ENCODE measurements at regions not wholly inside any gene's neighbourhood (a gene's known extent, or its start where the extent isn't known, plus 50 kb on each side); places are given as distances from the start of the nearest gene placed in this dataset.
A peak's percentile ranks its signal among the peaks of the same experiment; 100 is the strongest.

- Mint-ChIP-seq H3K27me3 (peaks cover 31% of the 10 kb centered on the region), H3K9me3 (no peaks in the 10 kb centered on the region)
Observed at GRCh38 chrX:39473812-39474211, 623.9 kb downstream of the BCOR start.

DNA sequence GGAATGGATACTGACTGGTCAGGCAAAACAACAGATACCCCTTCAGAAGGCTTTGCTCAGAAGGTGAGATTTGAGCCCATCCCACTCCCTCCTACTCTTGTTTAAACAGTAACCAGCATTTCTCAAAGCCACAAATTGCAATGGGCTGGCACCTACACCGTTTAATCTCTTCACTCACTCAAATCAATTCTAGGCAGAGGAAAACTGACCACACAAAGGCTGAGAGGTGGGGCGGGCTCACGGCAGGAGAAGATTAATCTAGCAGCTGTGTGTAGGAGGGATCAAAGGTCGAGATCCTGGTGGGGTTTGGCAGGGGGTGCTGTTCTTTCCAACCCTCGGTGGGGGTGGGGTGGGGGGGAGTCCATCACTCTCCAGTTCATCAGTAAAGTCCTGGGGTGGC, 622.4 kb downstream of the BCOR start:
- H3K4me1 Mint-ChIP-seq (ENCODE audit: low read depth) = peaks cover 6% of the 10 kb centered on the region
- H3K9me3 Mint-ChIP-seq = no peaks in the 10 kb centered on the region
- no peaks in the 10 kb centered on the region for H3K36me3 Mint-ChIP-seq (ENCODE audit: low read depth)
- no peak overlapping the region for H3K4me3 Mint-ChIP-seq
- no peak overlapping the region for H3K27ac Mint-ChIP-seq
- DNase-seq = no peak
- H3K27me3 Mint-ChIP-seq = peaks cover 30% of the 10 kb centered on the region

More at GRCh38 chrX:39473812-39474211, 623.9 kb downstream of the BCOR start:
- no peaks in the 10 kb centered on the region for H3K36me3 Mint-ChIP-seq (ENCODE audit: low read depth)
- H3K4me3 Mint-ChIP-seq = no peak overlapping the region
- H3K27ac Mint-ChIP-seq = no peak overlapping the region
- H3K4me1 Mint-ChIP-seq (ENCODE audit: low read depth) = peaks cover 6% of the 10 kb centered on the region
- no peak for DNase-seq

GRCh38 chrX:39476604-39477021, 621.1 kb downstream of the BCOR start:
- H3K27ac Mint-ChIP-seq = no peak overlapping the region

DNA sequence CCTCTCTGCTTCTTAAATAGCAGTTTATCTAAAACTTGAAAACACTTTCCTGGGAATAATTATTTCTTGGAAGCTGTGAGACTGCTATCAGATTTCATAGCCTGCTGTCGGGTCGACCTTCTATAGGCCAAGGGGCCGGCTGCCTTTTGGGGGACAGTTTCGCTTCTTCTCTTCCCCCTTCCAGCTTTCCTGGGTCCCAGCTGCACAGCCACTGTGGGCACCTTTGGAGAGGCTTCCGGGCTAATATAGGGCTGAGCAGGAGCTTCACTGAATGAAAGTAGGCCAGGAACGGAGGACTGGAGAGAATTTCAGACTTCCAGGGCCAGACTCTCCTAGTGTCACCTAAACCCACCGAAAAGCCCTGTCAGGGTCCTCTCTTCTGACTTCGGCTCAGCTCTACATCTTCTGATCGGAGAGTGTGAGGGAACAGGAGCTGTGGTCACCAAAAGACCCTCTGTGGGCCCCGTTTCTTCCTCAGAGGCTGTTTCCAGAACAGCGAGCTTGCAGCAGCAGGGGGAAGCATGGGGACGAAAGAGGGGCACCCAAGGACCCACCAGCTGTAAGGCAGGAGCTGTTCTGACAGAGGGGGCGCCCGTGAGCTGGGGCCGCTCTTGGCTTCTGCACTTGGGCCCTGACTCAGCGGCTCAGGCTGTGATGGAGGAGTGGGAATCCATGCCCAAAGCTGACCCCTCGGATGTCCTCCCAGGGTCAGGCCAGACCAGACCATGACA, 620.6 kb downstream of the BCOR start:
- H3K4me1 Mint-ChIP-seq (ENCODE audit: low read depth) = peaks cover 6% of the 10 kb centered on the region
- peak; percentile 37 for DNase-seq
- H3K4me3 Mint-ChIP-seq = no peak overlapping the region
- H3K9me3 Mint-ChIP-seq = no peaks in the 10 kb centered on the region
- no peak overlapping the region for H3K27ac Mint-ChIP-seq
- H3K27me3 Mint-ChIP-seq = peaks cover 30% of the 10 kb centered on the region
- H3K36me3 Mint-ChIP-seq (ENCODE audit: low read depth) = no peaks in the 10 kb centered on the region

More at GRCh38 chrX:39476604-39477021, 621.1 kb downstream of the BCOR start:
- Mint-ChIP-seq H3K4me3 (no peak overlapping the region), H3K9me3 (no peaks in the 10 kb centered on the region), H3K4me1 (ENCODE audit: low read depth) (peaks cover 6% of the 10 kb centered on the region), H3K36me3 (ENCODE audit: low read depth) (no peaks in the 10 kb centered on the region), H3K27me3 (peaks cover 30% of the 10 kb centered on the region)
- DNase-seq = no peak

GRCh38 chrX:39477762-39478120, 620.0 kb downstream of the BCOR start:
- Mint-ChIP-seq H3K27ac (no peak overlapping the region), H3K27me3 (peaks cover 30% of the 10 kb centered on the region), H3K4me3 (no peak overlapping the region), H3K4me1 (ENCODE audit: low read depth) (peaks cover 6% of the 10 kb centered on the region), H3K9me3 (no peaks in the 10 kb centered on the region), H3K36me3 (ENCODE audit: low read depth) (no peaks in the 10 kb centered on the region)
- peak; percentile 36 for DNase-seq

DNA sequence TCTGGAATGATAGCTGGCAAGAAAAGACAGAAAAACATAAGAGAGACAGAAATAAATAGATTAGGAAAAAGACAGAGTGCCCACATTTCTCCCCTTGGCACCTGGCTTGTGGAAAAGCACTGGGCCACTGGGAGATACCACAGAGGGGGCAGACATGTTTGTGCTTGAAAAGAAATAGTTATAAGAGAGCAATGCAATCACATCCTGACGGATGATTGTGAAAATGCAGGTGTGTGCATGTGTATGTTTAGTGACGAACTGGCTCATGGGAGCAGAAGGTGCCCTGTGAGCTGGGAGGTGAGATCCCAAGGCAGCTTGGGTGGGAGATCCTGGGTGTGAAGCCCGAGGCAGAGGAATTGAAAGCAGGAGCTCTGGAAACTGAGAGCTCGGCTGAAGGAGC, 617.9 kb downstream of the BCOR start:
- no peaks in the 10 kb centered on the region for H3K36me3 Mint-ChIP-seq (ENCODE audit: low read depth)
- H3K4me3 Mint-ChIP-seq = no peak overlapping the region
- peaks cover 6% of the 10 kb centered on the region for H3K4me1 Mint-ChIP-seq (ENCODE audit: low read depth)
- no peak for DNase-seq
- peaks cover 24% of the 10 kb centered on the region for H3K27me3 Mint-ChIP-seq
- H3K27ac Mint-ChIP-seq = no peak overlapping the region
- no peaks in the 10 kb centered on the region for H3K9me3 Mint-ChIP-seq

- no peak overlapping the region for H3K4me3 Mint-ChIP-seq
- H3K36me3 Mint-ChIP-seq (ENCODE audit: low read depth) = no peaks in the 10 kb centered on the region
- H3K9me3 Mint-ChIP-seq = no peaks in the 10 kb centered on the region
- H3K4me1 Mint-ChIP-seq (ENCODE audit: low read depth) = peaks cover 6% of the 10 kb centered on the region
- no peak for DNase-seq
- H3K27me3 Mint-ChIP-seq = peaks cover 15% of the 10 kb centered on the region
- no peak overlapping the region for H3K27ac Mint-ChIP-seq
Observed at GRCh38 chrX:39480963-39481362, 616.8 kb downstream of the BCOR start.

GRCh38 chrX:39481621-39482020, 616.1 kb downstream of the BCOR start:
- H3K27me3 Mint-ChIP-seq = peaks cover 15% of the 10 kb centered on the region
- no peak overlapping the region for H3K27ac Mint-ChIP-seq
- no peaks in the 10 kb centered on the region for H3K9me3 Mint-ChIP-seq
- H3K4me3 Mint-ChIP-seq = no peak overlapping the region
- H3K36me3 Mint-ChIP-seq (ENCODE audit: low read depth) = no peaks in the 10 kb centered on the region
- peaks cover 6% of the 10 kb centered on the region for H3K4me1 Mint-ChIP-seq (ENCODE audit: low read depth)
- no peak for DNase-seq

- no peaks in the 10 kb centered on the region for H3K36me3 Mint-ChIP-seq (ENCODE audit: low read depth)
- peaks cover 15% of the 10 kb centered on the region for H3K27me3 Mint-ChIP-seq
- no peak overlapping the region for H3K4me3 Mint-ChIP-seq
- H3K4me1 Mint-ChIP-seq (ENCODE audit: low read depth) = peaks cover 13% of the 10 kb centered on the region
- no peak overlapping the region for H3K27ac Mint-ChIP-seq
- no peak for DNase-seq
- no peaks in the 10 kb centered on the region for H3K9me3 Mint-ChIP-seq
Observed at GRCh38 chrX:39484159-39485068, 613.3 kb downstream of the BCOR start.

- DNase-seq = no peak
- Mint-ChIP-seq H3K4me3 (no peak overlapping the region), H3K36me3 (ENCODE audit: low read depth) (no peaks in the 10 kb centered on the region), H3K4me1 (ENCODE audit: low read depth) (peaks cover 30% of the 10 kb centered on the region), H3K27me3 (peaks cover 27% of the 10 kb centered on the region), H3K9me3 (no peaks in the 10 kb centered on the region), H3K27ac (no peak overlapping the region)
Observed at GRCh38 chrX:39487166-39487968, 610.4 kb downstream of the BCOR start.

- no peak overlapping the region for H3K4me3 Mint-ChIP-seq
- no peaks in the 10 kb centered on the region for H3K9me3 Mint-ChIP-seq
- DNase-seq = no peak
- peaks cover 36% of the 10 kb centered on the region for H3K4me1 Mint-ChIP-seq (ENCODE audit: low read depth)
- H3K36me3 Mint-ChIP-seq (ENCODE audit: low read depth) = no peaks in the 10 kb centered on the region
- peaks cover 27% of the 10 kb centered on the region for H3K27me3 Mint-ChIP-seq
- no peak overlapping the region for H3K27ac Mint-ChIP-seq
Observed at GRCh38 chrX:39487969-39488330, 609.8 kb downstream of the BCOR start.

DNA sequence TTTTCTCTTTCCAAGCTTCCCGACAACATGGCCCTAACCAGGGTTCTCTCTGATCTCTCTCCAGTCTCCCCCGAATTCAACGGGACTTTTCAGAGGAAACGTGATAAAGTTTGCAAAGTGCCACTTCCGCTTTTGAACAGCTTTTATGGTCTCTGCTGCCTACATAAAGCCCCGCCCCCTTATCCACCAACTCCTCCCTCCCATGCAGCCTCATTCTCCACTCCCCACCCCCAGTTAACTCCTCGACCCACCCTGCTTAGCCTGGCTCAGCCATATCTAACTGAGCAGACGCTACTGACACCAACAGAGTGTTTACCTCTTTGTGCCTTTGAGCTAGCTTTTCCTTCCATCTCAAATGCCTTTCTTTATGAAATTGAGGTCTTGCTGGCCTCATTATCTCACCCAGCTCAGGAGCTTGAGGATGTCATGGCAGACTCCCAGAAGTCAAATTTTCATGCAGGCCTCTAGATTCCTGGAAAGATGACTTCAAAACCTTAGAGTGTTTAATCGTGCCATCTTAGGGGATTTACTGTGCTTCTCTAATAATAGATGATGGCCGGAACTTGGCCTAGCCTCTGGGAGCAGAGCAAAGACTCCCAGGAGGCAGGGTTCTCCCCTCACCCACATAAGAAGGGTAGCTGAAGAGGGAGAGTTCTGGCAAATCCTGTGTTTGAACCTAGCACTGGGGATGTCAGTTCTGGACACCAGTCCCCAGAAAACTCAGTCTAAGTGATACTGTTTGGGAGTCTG, 606.0 kb downstream of the BCOR start:
- H3K4me3 Mint-ChIP-seq = no peak overlapping the region
- H3K27ac Mint-ChIP-seq = peak overlapping the region; percentile 45
- DNase-seq = peak; percentile 60
- peaks cover 39% of the 10 kb centered on the region for H3K27me3 Mint-ChIP-seq
- peaks cover 42% of the 10 kb centered on the region for H3K4me1 Mint-ChIP-seq (ENCODE audit: low read depth)
- no peaks in the 10 kb centered on the region for H3K9me3 Mint-ChIP-seq
- no peaks in the 10 kb centered on the region for H3K36me3 Mint-ChIP-seq (ENCODE audit: low read depth)

GRCh38 chrX:39492497-39493162, 605.1 kb downstream of the BCOR start:
- Mint-ChIP-seq H3K4me1 (ENCODE audit: low read depth) (peaks cover 36% of the 10 kb centered on the region), H3K27me3 (peaks cover 42% of the 10 kb centered on the region), H3K27ac (no peak overlapping the region), H3K36me3 (ENCODE audit: low read depth) (no peaks in the 10 kb centered on the region), H3K4me3 (no peak overlapping the region), H3K9me3 (no peaks in the 10 kb centered on the region)
- no peak for DNase-seq
